Prostate gland (tissue), 2 donors: ENCODE measurements at regions not wholly inside any gene's neighbourhood (a gene's known extent, or its start where the extent isn't known, plus 50 kb on each side); places are given as distances from the start of the nearest gene placed in this dataset.

ENCODE experiments used
- DNase-seq: peaks from one replicate; pipeline ENCODE4 v3.0.0-alpha.2; 2019; ENCODE audit warnings: low spot score
- H3K27ac ChIP-seq, 2 donors: fragments of 200-600 bp; sonication (generic); 2 replicates each; pipeline ENCODE4 v1.5.1; 2017 to 2019
- H3K27me3 ChIP-seq: fragments of 200-600 bp; sonication (generic); replicated peaks from 2 replicates; pipeline ENCODE4 v1.5.1; 2019; ENCODE audit not compliant: insufficient read depth
- H3K36me3 ChIP-seq, 2 donors: fragments of 200-600 bp; sonication (generic); 1 replicate in 1 of 2; 2 replicates in 1 of 2; pipeline versions ENCODE4 v1.5.1 to v1.8.1; 2017 to 2019
- H3K4me1 ChIP-seq: fragments of 200-600 bp; sonication (generic); replicated peaks from 2 replicates; pipeline ENCODE4 v1.5.1; 2019
- H3K4me3 ChIP-seq, 2 donors: fragments of 200-600 bp; sonication (generic); 2 replicates each; pipeline ENCODE4 v1.5.1; 2017 to 2019
- H3K9me3 ChIP-seq: fragments of 200-600 bp; sonication (generic); 2 replicates; pipeline ENCODE4 v1.5.1; 2017
- CTCF ChIP-seq, 4 experiments: fragments of 200-600 bp in 2 of 4; fragments of 450-650 bp in 2 of 4; sonication (generic) in 2 of 4; IDR thresholded peaks; 1 replicate in 3 of 4; 2 replicates in 1 of 4; pipeline ENCODE4 v1.5.1; 2016 to 2019; ENCODE audit warnings: antibody characterized with exemption in 4 of 4, mild to moderate bottlenecking in 2 of 4, moderate library complexity in 2 of 4
- POLR2A ChIP-seq: fragments of 450-650 bp; IDR thresholded peaks from one replicate; pipeline ENCODE4 v1.6.1; 2016; ENCODE audit warnings: antibody characterized with exemption, mild to moderate bottlenecking
- POLR2AphosphoS5 ChIP-seq: sonication (generic); formaldehyde crosslinking; IDR thresholded peaks from one replicate; pipeline ENCODE4 v1.6.1; 2017; ENCODE audit warnings: antibody characterized with exemption
- WGBS: methylation state at CpG from one replicate; pipeline ENCODE4 v1.1.5; 2018; 5-methylcytosine and 5-hydroxymethylcytosine counted together
- intact Hi-C: fragments of 100-400 bp; cut with DNase I; formaldehyde crosslinking; loops from one replicate; pipeline ENCODE4 v1.14.2; 2022

- no peaks in the 10 kb centered on the region for H3K9me3 ChIP-seq
- H3K27ac ChIP-seq: no peak overlapping the region
- DNase-seq: no peak
- no peaks in the 10 kb centered on the region for H3K4me1 ChIP-seq
- no peaks in the 10 kb centered on the region for H3K27me3 ChIP-seq
- H3K4me3 ChIP-seq: no peak overlapping the region
- TF ChIP-seq CTCF (IDR thresholded peaks at IDR 0.05) (no peak), POLR2A (no peak), POLR2AphosphoS5 (no peak)
- WGBS: 58% methylated on average over 11 of the region's 11 CpGs
- intact Hi-C loops: no loop called here
- no peaks in the 10 kb centered on the region for H3K36me3 ChIP-seq
Measured at GRCh38 chr15:68503791-68504680, 72.1 kb upstream of the ITGA11 start.

- no peaks in the 10 kb centered on the region for H3K36me3 ChIP-seq
- H3K9me3 ChIP-seq: no peaks in the 10 kb centered on the region
- intact Hi-C loops: no loop called here
- H3K4me1 ChIP-seq: no peaks in the 10 kb centered on the region
- no peaks in the 10 kb centered on the region for H3K27me3 ChIP-seq
- WGBS: 51% methylated on average over 8 of the region's 8 CpGs
- TF ChIP-seq POLR2A (no peak), CTCF (IDR thresholded peaks at IDR 0.05) (no peak), POLR2AphosphoS5 (no peak)
- no peak for DNase-seq
- H3K4me3 ChIP-seq: no peak overlapping the region
- no peak overlapping the region for H3K27ac ChIP-seq
Measured at GRCh38 chr15:68504681-68505170, 72.8 kb upstream of the ITGA11 start.

GRCh38 chr15:68506071-68506470, 72.7 kb upstream of the CORO2B start:
- H3K27me3 ChIP-seq: no peaks in the 10 kb centered on the region
- no peak overlapping the region for H3K27ac ChIP-seq
- WGBS: 100% methylated on average over 2 of the region's 2 CpGs
- no peaks in the 10 kb centered on the region for H3K36me3 ChIP-seq
- no peak overlapping the region for H3K4me3 ChIP-seq
- no peaks in the 10 kb centered on the region for H3K4me1 ChIP-seq
- no peaks in the 10 kb centered on the region for H3K9me3 ChIP-seq
- intact Hi-C loops: no loop called here
- TF ChIP-seq POLR2A (no peak), POLR2AphosphoS5 (no peak), CTCF (IDR thresholded peaks at IDR 0.05) (no peak)
- no peak for DNase-seq

GRCh38 chr15:68507447-68507846, 71.3 kb upstream of the CORO2B start:
- Histone ChIP-seq H3K4me1 (no peaks in the 10 kb centered on the region), H3K4me3 (no peak overlapping the region), H3K9me3 (no peaks in the 10 kb centered on the region), H3K36me3 (no peaks in the 10 kb centered on the region), H3K27ac (no peak overlapping the region), H3K27me3 (no peaks in the 10 kb centered on the region)
- WGBS: 90% methylated on average over 2 of the region's 2 CpGs
- TF ChIP-seq POLR2AphosphoS5: no peak
- TF ChIP-seq CTCF (IDR thresholded peaks at IDR 0.05): no peak
- TF ChIP-seq POLR2A: no peak
- intact Hi-C loops: no loop called here
- no peak for DNase-seq
